PC-3 (cell line): ENCODE measurements at regions not wholly inside any gene's neighbourhood (a gene's known extent, or its start where the extent isn't known, plus 50 kb on each side); places are given as distances from the start of the nearest gene placed in this dataset.

Experiments used
- ATAC-seq: fragments of 200-7000 bp; cut with Tn5 transposase; 2 replicates; pipeline ENCODE4 v1.9.1; 2020; ENCODE audit warnings: mild to moderate bottlenecking, moderate library complexity
- BruUV-seq: library from RNA; stranded (reverse); fragments of 400-500 nt; replicated peaks from 2 replicates; lab custom pipeline; 2021; lab: Mats Ljungman, UMichigan
- CTCF ChIA-PET: fragments of 300-600 bp; sonication (Branson Sonifier 250); formaldehyde crosslinking; loops from one replicate; lab custom pipeline; 2022; ENCODE audit warnings: antibody characterized with exemption; lab: Charles Lee
- POLR2A ChIA-PET: fragments of 300-600 bp; sonication (Branson Sonifier 250); formaldehyde crosslinking; loops from one replicate; lab custom pipeline; 2022; ENCODE audit warnings: antibody characterized with exemption; ENCODE audit not compliant: unreplicated experiment; lab: Charles Lee
- DNase-seq: peaks from one replicate; pipeline ENCODE4 v3.0.0-alpha.2; 2015
- H2AFZ ChIP-seq: fragments of 300-600 bp; sonication (generic); 2 replicates; pipeline ENCODE4 v1.6.0; 2016; ENCODE audit warnings: antibody characterized with exemption, low read length
- H3F3A ChIP-seq: fragments of 300-600 bp; sonication (generic); one replicate; pipeline ENCODE4 v1.6.0; 2017; ENCODE audit warnings: antibody characterized with exemption, low read length, control low read depth, mild to moderate bottlenecking; ENCODE audit not compliant: unreplicated experiment
- H3K27ac ChIP-seq: fragments of 300-600 bp; sonication (generic); 2 replicates; pipeline ENCODE4 v1.5.1; 2016; ENCODE audit warnings: mild to moderate bottlenecking, low read length
- H3K27me3 ChIP-seq: fragments of 300-600 bp; sonication (generic); 2 replicates; pipeline ENCODE4 v1.6.1; 2016; ENCODE audit warnings: low read length, mixed read lengths
- H3K36me3 ChIP-seq: fragments of 300-600 bp; sonication (generic); 2 replicates; pipeline ENCODE4 v1.6.1; 2016; ENCODE audit warnings: low read depth, mixed run types, low read length, mixed read lengths
- H3K4me1 ChIP-seq: fragments of 300-600 bp; sonication (generic); 2 replicates; pipeline ENCODE4 v1.5.1; 2016; ENCODE audit warnings: low read length; ENCODE audit not compliant: insufficient read depth
- H3K4me2 ChIP-seq: fragments of 300-600 bp; sonication (generic); 2 replicates; pipeline ENCODE4 v1.6.0; 2016; ENCODE audit warnings: low read length
- H3K4me3 ChIP-seq: fragments of 300-600 bp; sonication (generic); 2 replicates; pipeline ENCODE4 v1.5.1; 2016; ENCODE audit warnings: mild to moderate bottlenecking, low read length, mixed read lengths
- H3K79me2 ChIP-seq: fragments of 300-600 bp; sonication (generic); 2 replicates; pipeline ENCODE4 v1.6.1; 2017; ENCODE audit warnings: low read length, mixed read lengths
- H3K9ac ChIP-seq: fragments of 300-600 bp; sonication (generic); 2 replicates; pipeline ENCODE4 v1.6.0; 2016; ENCODE audit warnings: mild to moderate bottlenecking, low read length
- H3K9me2 ChIP-seq: fragments of 300-600 bp; sonication (generic); replicated peaks from 2 replicates; pipeline ENCODE4 v1.6.1; 2016; ENCODE audit warnings: mixed run types, low read length, mixed read lengths
- H3K9me3 ChIP-seq: fragments of 300-600 bp; sonication (generic); 2 replicates; pipeline ENCODE4 v1.6.1; 2016; ENCODE audit warnings: low read length, mixed read lengths
- H4K20me1 ChIP-seq: fragments of 300-600 bp; sonication (generic); 2 replicates; pipeline ENCODE4 v1.6.1; 2016; ENCODE audit warnings: low read length, mixed read lengths
- EZH2 ChIP-seq: fragments of 300-600 bp; sonication (generic); IDR thresholded peaks from one replicate; pipeline ENCODE4 v1.6.1; 2017; ENCODE audit warnings: antibody characterized with exemption, mild to moderate bottlenecking, low read length; ENCODE audit not compliant: unreplicated experiment
- EZH2phosphoT487 ChIP-seq: fragments of 300-600 bp; sonication (generic); IDR thresholded peaks from 2 replicates; pipeline ENCODE4 v1.6.1; 2018; ENCODE audit warnings: mild to moderate bottlenecking, antibody characterized with exemption, low read length, borderline replicate concordance
- intact Hi-C: fragments of 100-400 bp; cut with micrococcal nuclease; formaldehyde crosslinking; loops from 2 replicates; pipeline ENCODE4 v1.9.0; 2023
- TF ChIP-seq, protein P1 (sequence below): fragments of 300-600 bp; sonication (generic); conservative IDR thresholded peaks from 2 replicates; pipeline ENCODE4 v1.5.1; 2017; ENCODE audit warnings: antibody characterized with exemption, low read depth, mild to moderate bottlenecking, low read length

DNA sequence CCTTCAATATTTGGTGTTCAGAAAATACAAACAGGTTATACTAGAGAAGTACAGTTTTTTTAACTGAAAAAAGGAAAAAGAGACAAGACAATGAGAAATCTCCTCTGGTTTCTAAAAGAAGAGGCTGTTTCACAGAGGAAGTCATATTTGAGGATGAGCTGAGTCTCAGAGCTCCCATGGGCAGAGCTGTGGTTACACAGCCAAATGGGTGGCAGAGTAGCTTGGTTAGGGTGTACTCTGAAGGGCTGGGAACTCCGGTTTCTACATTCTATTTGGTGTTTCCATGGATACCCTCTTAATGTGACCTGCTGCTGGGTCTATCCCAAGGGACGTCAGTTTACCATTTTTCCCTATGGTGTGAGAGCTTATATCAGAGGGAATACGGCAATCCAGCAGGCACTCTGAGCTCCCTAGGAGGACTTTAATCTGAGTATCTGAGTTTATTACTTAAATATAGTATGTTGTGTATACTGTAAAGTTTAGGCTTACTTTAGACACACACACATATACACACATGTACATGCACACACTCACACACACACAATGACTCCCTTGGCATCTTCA lies 74.2 kb downstream of the CYRIA start:
- ATAC-seq, result no peak
- intact Hi-C loops, result no loop called here
- no TSS peak for BruUV-seq

DNA sequence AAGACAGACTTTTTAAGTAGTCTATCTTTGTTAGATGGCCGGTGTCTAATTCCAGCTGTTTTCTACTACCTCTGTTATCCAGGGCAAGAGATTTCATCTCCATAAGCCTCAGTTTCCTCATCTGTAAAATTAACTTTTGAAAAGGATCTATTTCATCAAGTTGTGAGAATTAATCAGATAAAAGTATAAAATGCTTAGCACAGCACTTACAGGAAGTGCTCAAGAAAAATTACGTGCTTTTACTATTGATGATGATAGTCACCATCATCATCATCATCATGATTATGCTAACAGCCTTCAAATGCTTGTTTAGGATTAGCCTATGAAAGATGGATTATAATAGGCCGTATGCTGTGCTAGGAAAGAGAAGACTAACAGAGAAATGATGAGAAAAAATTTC lies 76.2 kb downstream of the CYRIA start:
- BruUV-seq, result no TSS peak

More for the DNA sequence above, 74.2 kb downstream of the CYRIA start:
- Histone ChIP-seq H3K4me3 (no peak overlapping the region), H4K20me1 (no peaks in the 10 kb centered on the region), H3K4me1 (no peaks in the 10 kb centered on the region), H3K9me3 (no peaks in the 10 kb centered on the region), H2AFZ (no peak overlapping the region), H3K4me2 (no peak overlapping the region), H3K27ac (no peak overlapping the region), H3F3A (no peaks in the 10 kb centered on the region), H3K79me2 (no peaks in the 10 kb centered on the region), H3K9ac (no peak overlapping the region), H3K27me3 (no peaks in the 10 kb centered on the region), H3K9me2 (no peaks in the 10 kb centered on the region), H3K36me3 (no peaks in the 10 kb centered on the region)
- DNase-seq, result no peak
- ChIA-PET CTCF (no interaction called here), POLR2A (interaction anchor here (0.6 kb wide), 1 partner anchor 800 kb away, joined by 4 read pairs; no protein-coding TSS in a partner anchor)
- TF ChIP-seq, protein P1, sequence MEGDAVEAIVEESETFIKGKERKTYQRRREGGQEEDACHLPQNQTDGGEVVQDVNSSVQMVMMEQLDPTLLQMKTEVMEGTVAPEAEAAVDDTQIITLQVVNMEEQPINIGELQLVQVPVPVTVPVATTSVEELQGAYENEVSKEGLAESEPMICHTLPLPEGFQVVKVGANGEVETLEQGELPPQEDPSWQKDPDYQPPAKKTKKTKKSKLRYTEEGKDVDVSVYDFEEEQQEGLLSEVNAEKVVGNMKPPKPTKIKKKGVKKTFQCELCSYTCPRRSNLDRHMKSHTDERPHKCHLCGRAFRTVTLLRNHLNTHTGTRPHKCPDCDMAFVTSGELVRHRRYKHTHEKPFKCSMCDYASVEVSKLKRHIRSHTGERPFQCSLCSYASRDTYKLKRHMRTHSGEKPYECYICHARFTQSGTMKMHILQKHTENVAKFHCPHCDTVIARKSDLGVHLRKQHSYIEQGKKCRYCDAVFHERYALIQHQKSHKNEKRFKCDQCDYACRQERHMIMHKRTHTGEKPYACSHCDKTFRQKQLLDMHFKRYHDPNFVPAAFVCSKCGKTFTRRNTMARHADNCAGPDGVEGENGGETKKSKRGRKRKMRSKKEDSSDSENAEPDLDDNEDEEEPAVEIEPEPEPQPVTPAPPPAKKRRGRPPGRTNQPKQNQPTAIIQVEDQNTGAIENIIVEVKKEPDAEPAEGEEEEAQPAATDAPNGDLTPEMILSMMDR, result no peak
- no peak for TF ChIP-seq EZH2phosphoT487
- TF ChIP-seq EZH2, result no peak

DNA sequence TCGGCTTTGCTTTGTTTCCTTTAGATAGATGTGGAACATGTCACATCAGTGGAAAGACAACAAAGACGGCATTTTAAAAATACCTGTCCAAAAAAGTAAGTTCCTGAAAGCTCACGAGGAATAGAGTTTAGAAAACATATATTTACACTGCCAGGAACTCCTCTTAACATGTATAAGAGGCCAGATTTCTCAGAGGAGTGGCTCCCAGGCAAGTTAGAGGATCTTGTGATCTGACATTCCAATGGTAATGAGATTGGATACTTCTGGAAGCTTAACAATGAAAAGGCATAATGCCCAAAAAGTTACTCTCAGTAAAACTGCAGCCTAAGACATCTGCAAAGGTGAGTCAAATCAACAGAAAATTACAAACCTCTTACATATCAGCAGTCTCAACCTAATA lies 77.1 kb downstream of the CYRIA start:
- Histone ChIP-seq H3F3A (no peaks in the 10 kb centered on the region), H3K4me2 (no peak overlapping the region), H3K4me3 (no peak overlapping the region), H3K27me3 (no peaks in the 10 kb centered on the region), H3K27ac (no peak overlapping the region), H3K9me2 (no peaks in the 10 kb centered on the region), H3K9ac (no peak overlapping the region), H4K20me1 (no peaks in the 10 kb centered on the region), H3K4me1 (no peaks in the 10 kb centered on the region), H3K79me2 (no peaks in the 10 kb centered on the region), H3K9me3 (no peaks in the 10 kb centered on the region), H2AFZ (no peak overlapping the region), H3K36me3 (no peaks in the 10 kb centered on the region)
- no peak for DNase-seq
- no peak for TF ChIP-seq EZH2
- TF ChIP-seq, protein P1, result no peak
- TF ChIP-seq EZH2phosphoT487, result no peak
- intact Hi-C loops, result no loop called here
- ChIA-PET POLR2A (no interaction called here), CTCF (no interaction called here)
- BruUV-seq, result no TSS peak
- no peak for ATAC-seq

More for the DNA sequence above, 76.2 kb downstream of the CYRIA start:
- no peaks in the 10 kb centered on the region for H3K36me3 ChIP-seq
- H3K9ac ChIP-seq, result no peak overlapping the region
- H3K79me2 ChIP-seq, result no peaks in the 10 kb centered on the region
- H3F3A ChIP-seq, result no peaks in the 10 kb centered on the region
- TF ChIP-seq EZH2phosphoT487, result no peak
- TF ChIP-seq EZH2, result no peak
- TF ChIP-seq, protein P1, result no peak
- CTCF ChIA-PET, result no interaction called here
- no peaks in the 10 kb centered on the region for H3K9me2 ChIP-seq
- H3K9me3 ChIP-seq, result no peaks in the 10 kb centered on the region
- no peak overlapping the region for H3K4me3 ChIP-seq
- no peaks in the 10 kb centered on the region for H3K4me1 ChIP-seq
- intact Hi-C loops, result no loop called here
- POLR2A ChIA-PET, result no interaction called here
- no peaks in the 10 kb centered on the region for H4K20me1 ChIP-seq
- ATAC-seq, result no peak
- DNase-seq, result no peak
- no peak overlapping the region for H2AFZ ChIP-seq
- no peak overlapping the region for H3K27ac ChIP-seq
- H3K4me2 ChIP-seq, result no peak overlapping the region
- H3K27me3 ChIP-seq, result no peaks in the 10 kb centered on the region
